Neural progenitor cell (in vitro differentiated cells): ENCODE measurements at regions not wholly inside any gene's neighbourhood (a gene's known extent, or its start where the extent isn't known, plus 50 kb on each side); places are given as distances from the start of the nearest gene placed in this dataset.

Experiments
- CTCF ChIP-seq: fragments of 200-600 bp; sonication (generic); IDR thresholded peaks from 2 replicates; pipeline ENCODE4 v1.5.1; 2017; ENCODE audit warnings: antibody characterized with exemption, mild to moderate bottlenecking
- EZH2 ChIP-seq: fragments of 200-600 bp; sonication (generic); IDR thresholded peaks from 2 replicates; pipeline ENCODE4 v1.6.1; 2017; ENCODE audit warnings: antibody characterized with exemption, mild to moderate bottlenecking, moderate library complexity

GRCh38 chr14:44798386-44799242 lies 163.1 kb downstream of the KLHL28 start:
- TF ChIP-seq CTCF (no peak), EZH2 (no peak)
